Glutamatergic neuron (in vitro differentiated cells): ENCODE measurements at regions not wholly inside any gene's neighbourhood (a gene's known extent, or its start where the extent isn't known, plus 50 kb on each side); places are given as distances from the start of the nearest gene placed in this dataset.

ENCODE experiments used
- DNase-seq: peaks from one replicate; pipeline ENCODE4 v3.0.0; 2022
- H3K27ac Mint-ChIP-seq: one replicate; pipeline ENCODE4 v1.8.0; 2020; ENCODE audit warnings: mild to moderate bottlenecking, mixed read lengths, inconsistent platforms; ENCODE audit not compliant: unreplicated experiment
- H3K27me3 Mint-ChIP-seq: one replicate; pipeline ENCODE4 v1.8.0; 2020; ENCODE audit warnings: mild to moderate bottlenecking, moderate library complexity, mixed read lengths, inconsistent platforms; ENCODE audit not compliant: unreplicated experiment
- H3K36me3 Mint-ChIP-seq: one replicate; pipeline ENCODE4 v1.8.0; 2020; ENCODE audit warnings: mild to moderate bottlenecking, mixed read lengths, inconsistent platforms; ENCODE audit not compliant: unreplicated experiment
- H3K4me1 Mint-ChIP-seq: one replicate; pipeline ENCODE4 v1.8.0; 2020; ENCODE audit warnings: mild to moderate bottlenecking, low read depth, mixed read lengths, inconsistent platforms; ENCODE audit not compliant: unreplicated experiment
- H3K4me3 Mint-ChIP-seq: one replicate; pipeline ENCODE4 v1.8.0; 2020; ENCODE audit warnings: mild to moderate bottlenecking, mixed read lengths, inconsistent platforms; ENCODE audit not compliant: unreplicated experiment
- H3K9me3 Mint-ChIP-seq: one replicate; pipeline ENCODE4 v1.8.0; 2020; ENCODE audit warnings: mild to moderate bottlenecking, moderate library complexity, mixed read lengths, inconsistent platforms; ENCODE audit not compliant: unreplicated experiment
- TF ChIP-seq, protein P1 (sequence below): fragments of 200-600 bp; sonication (generic); IDR thresholded peaks from one replicate; pipeline ENCODE4 v1.5.0; 2021; ENCODE audit not compliant: partially characterized antibody, unreplicated experiment

DNA sequence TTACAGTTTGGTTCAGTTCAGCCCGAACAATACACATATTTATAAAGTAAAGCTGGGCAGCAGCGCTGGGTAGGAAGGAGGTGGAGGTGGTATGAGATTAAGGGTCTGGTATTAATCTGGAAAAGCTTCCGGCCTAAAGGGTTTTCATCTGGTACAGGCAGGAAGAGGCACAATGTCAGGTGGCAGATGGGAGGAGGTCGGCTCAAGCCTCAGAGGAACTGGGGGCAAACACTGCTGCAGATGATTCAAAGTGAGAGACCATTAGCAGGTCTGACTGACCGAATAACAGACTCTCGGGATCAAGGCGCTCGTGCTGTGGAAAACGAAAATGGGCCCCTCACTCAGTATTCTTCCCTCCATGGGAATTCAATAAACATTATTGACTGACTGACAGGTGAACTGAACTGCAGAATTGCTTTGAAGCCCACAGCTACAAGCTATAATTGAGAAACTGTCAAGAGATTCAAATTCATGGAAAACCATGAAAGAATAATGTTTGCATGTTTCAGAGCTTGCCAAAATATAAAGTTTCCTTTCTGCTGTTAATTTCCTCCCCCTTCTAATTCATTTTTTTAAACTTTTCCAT is 75.3 kb downstream of the TMEM167A start:
- no peaks in the 10 kb centered on the region for H3K36me3 Mint-ChIP-seq
- H3K4me1 Mint-ChIP-seq: peaks cover 40% of the 10 kb centered on the region
- peak; percentile 61 for DNase-seq
- peak overlapping the region; percentile 81 for H3K27ac Mint-ChIP-seq
- no peaks in the 10 kb centered on the region for H3K9me3 Mint-ChIP-seq
- H3K27me3 Mint-ChIP-seq: no peaks in the 10 kb centered on the region
- H3K4me3 Mint-ChIP-seq: peak overlapping the region; percentile 30
- TF ChIP-seq, protein P1, sequence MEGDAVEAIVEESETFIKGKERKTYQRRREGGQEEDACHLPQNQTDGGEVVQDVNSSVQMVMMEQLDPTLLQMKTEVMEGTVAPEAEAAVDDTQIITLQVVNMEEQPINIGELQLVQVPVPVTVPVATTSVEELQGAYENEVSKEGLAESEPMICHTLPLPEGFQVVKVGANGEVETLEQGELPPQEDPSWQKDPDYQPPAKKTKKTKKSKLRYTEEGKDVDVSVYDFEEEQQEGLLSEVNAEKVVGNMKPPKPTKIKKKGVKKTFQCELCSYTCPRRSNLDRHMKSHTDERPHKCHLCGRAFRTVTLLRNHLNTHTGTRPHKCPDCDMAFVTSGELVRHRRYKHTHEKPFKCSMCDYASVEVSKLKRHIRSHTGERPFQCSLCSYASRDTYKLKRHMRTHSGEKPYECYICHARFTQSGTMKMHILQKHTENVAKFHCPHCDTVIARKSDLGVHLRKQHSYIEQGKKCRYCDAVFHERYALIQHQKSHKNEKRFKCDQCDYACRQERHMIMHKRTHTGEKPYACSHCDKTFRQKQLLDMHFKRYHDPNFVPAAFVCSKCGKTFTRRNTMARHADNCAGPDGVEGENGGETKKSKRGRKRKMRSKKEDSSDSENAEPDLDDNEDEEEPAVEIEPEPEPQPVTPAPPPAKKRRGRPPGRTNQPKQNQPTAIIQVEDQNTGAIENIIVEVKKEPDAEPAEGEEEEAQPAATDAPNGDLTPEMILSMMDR: no peak

DNA sequence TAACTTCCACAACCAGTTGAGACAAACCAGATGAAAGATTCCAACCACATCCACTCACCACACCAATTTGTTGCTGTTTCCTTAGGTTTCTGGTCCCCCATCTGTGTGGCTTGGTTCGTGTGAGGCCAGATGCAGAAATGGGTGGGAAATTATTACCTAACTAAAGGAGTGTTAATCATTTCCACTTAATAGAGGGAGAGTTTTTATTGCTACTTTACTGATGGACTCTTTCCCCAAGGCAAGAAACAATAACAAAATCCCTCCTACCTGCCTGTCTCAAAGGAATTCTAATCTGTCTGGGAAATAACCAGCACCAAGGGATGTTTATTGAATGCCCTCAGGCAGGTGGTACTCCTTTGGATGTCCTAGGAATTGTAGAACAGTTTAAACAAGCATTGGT is 76.3 kb downstream of the TMEM167A start:
- H3K36me3 Mint-ChIP-seq: no peaks in the 10 kb centered on the region
- no peak for DNase-seq
- TF ChIP-seq, protein P1: no peak
- H3K4me3 Mint-ChIP-seq: no peak overlapping the region
- peaks cover 40% of the 10 kb centered on the region for H3K4me1 Mint-ChIP-seq
- no peaks in the 10 kb centered on the region for H3K9me3 Mint-ChIP-seq
- no peaks in the 10 kb centered on the region for H3K27me3 Mint-ChIP-seq
- peak overlapping the region; percentile 46 for H3K27ac Mint-ChIP-seq

DNA sequence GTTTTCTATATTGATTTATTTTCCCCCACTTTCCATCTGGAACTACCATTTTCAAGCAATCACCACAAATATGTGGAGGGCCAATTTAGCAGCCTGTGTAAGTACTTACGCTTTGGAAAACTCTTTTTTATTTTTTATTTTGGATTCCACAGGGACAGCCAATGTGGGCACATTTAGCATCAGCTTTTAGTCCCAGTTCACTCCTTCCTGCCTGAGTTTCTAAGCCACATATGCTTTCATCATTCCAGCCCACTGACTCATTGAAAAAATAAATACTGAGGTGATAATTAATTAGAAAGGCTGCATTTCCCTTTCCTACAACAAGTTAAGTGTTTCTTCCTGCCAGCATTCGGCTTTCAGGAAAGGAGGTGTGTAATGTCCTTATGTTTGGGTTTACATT is 76.8 kb downstream of the TMEM167A start:
- H3K27ac Mint-ChIP-seq: no peak overlapping the region
- no peak for DNase-seq
- peaks cover 39% of the 10 kb centered on the region for H3K4me1 Mint-ChIP-seq
- H3K27me3 Mint-ChIP-seq: no peaks in the 10 kb centered on the region
- no peaks in the 10 kb centered on the region for H3K9me3 Mint-ChIP-seq
- no peak overlapping the region for H3K4me3 Mint-ChIP-seq
- H3K36me3 Mint-ChIP-seq: no peaks in the 10 kb centered on the region
- TF ChIP-seq, protein P1: no peak

DNA sequence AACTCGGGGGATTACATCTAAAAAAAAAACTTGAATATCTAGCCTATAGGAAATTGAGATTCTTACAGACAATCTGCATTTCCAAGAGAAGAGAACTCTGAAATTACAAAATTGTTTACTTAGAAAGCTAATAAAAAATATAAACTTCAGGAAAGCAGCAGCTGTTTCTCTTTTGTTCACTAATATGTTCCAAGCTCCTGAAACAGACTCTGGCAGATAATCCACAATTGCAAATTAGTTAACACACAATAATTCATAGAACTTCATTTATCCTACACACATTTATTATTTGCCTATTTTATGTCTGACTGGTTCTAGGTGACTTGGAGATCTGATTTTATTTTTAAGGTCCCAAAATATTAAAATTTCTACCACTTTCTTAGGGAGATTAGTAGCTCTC is 83.8 kb downstream of the TMEM167A start:
- Mint-ChIP-seq H3K36me3 (no peaks in the 10 kb centered on the region), H3K4me3 (no peak overlapping the region), H3K27me3 (no peaks in the 10 kb centered on the region), H3K27ac (no peak overlapping the region), H3K4me1 (no peaks in the 10 kb centered on the region), H3K9me3 (no peaks in the 10 kb centered on the region)
- TF ChIP-seq, protein P1: no peak
- DNase-seq: no peak

DNA sequence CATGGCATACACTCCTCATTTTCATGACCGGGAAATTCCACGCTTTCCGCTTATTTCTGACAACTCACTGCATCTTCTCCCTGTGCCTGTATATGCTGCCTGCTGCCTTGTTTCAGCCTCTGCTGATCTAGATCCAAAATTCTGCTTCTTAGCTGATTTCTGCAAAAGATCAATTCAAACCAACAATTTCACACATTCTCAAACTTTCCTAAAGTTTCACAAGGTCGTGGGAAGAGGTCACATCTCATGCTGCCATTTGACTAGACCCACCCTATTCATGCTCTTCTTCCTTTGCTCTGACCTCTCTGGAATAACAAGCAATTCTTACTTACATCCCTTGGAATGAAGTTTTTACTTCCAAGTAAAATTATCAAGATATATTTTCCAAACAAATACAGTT is 84.5 kb downstream of the TMEM167A start:
- no peaks in the 10 kb centered on the region for H3K27me3 Mint-ChIP-seq
- no peak for DNase-seq

More for the DNA sequence above, 84.5 kb downstream of the TMEM167A start:
- TF ChIP-seq, protein P1: no peak
- Mint-ChIP-seq H3K4me3 (no peak overlapping the region), H3K36me3 (no peaks in the 10 kb centered on the region), H3K9me3 (no peaks in the 10 kb centered on the region), H3K4me1 (no peaks in the 10 kb centered on the region), H3K27ac (no peak overlapping the region)
